ENCODE measurements at regions not wholly inside any gene's neighbourhood (a gene's known extent, or its start where the extent isn't known, plus 50 kb on each side); places are given as distances from the start of the nearest gene placed in this dataset.

DNA sequence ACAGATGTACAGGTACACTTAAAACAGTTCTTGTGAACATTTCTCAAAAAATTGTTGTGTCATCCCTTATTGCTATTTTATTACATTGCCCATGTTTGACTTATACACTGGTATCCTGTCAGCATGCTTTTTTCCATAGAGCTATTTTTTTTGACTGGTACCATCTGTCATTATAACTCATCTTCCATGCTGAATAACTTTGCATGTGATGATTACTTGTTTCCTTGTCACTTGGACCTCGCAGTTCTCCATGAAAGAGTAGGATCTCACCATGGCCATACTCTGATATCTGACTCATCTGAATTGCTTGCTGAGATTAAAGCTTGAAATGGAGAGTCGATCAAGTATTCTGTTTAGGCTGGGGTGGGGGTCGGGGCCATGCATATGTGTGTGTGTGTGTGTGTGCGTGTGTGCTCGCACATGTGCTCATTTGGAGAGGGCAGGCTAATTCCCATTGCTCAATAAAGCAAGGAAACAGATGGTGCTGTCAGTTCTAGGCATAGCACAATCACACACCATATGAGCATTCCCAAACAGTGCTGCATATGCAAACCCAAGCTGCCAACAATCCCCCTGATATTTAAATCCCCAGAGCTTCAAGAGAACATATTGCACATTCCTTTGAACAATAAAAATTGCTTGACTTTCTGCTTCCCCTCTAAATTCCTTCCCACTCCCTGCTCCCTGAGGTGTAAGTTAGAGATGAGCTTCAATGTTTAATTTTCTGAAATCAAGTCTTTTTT is 62.9 kb downstream of the NHLRC3 start:
- no peaks in the 10 kb centered on the region for H4K20me1 ChIP-seq
- no peak overlapping the region for H3K27ac ChIP-seq
- H3K4me1 ChIP-seq = peaks cover 0 to 17% (median 8%) of the 10 kb centered on the region in 10 experiments; a peak in 12 of 20 replicates
- H3K9ac ChIP-seq = no peak overlapping the region
- H3K27me3 ChIP-seq = no peaks in the 10 kb centered on the region
- H3K4me2 ChIP-seq = peak overlapping the region in 1 of 11 experiments; percentile 16; a peak in 1 of 22 replicates
- H3K36me3 ChIP-seq = no peaks in the 10 kb centered on the region
- H3K9me3 ChIP-seq (replicated peaks in 1 of 11) = no peaks in the 10 kb centered on the region
- no peak for TF ChIP-seq Cebpa-rat (IDR thresholded peaks at IDR 0.05)
- H3K4me3 ChIP-seq = no peak overlapping the region

DNA sequence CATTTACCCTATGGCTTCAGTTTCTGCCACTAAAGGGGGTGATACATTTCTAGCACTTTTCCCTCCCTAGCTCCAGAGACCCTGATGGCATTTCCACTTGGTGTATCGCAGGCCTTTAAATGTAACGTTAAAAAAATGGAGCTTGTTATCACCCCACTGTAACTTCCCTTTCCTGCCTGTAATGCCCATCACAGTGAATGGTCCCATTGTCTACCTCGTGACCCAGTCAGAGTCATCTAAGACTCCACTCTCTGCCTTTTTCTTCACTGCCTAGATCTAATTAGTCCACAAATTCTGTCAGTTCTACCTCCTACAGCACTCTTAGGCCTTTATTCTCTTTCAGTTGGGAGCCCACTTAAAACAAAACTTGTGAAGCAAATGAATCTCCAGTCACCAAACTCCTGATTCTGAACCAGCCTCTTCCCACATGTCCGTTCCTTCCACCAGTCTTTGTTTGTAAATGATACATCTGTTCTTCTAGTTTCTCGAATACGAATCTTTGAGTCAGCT is 64.8 kb downstream of the NHLRC3 start:
- TF ChIP-seq Cebpa-rat (IDR thresholded peaks at IDR 0.05) = no peak
- Histone ChIP-seq H3K4me2 (no peak overlapping the region), H3K9me3 (replicated peaks in 1 of 11) (no peaks in the 10 kb centered on the region), H3K4me1 (peaks cover 0 to 18% (median 6%) of the 10 kb centered on the region in 10 experiments; a peak in 10 of 20 replicates), H3K27me3 (no peaks in the 10 kb centered on the region), H3K9ac (no peak overlapping the region), H3K27ac (no peak overlapping the region), H3K36me3 (no peaks in the 10 kb centered on the region), H4K20me1 (no peaks in the 10 kb centered on the region), H3K4me3 (no peak overlapping the region)

DNA sequence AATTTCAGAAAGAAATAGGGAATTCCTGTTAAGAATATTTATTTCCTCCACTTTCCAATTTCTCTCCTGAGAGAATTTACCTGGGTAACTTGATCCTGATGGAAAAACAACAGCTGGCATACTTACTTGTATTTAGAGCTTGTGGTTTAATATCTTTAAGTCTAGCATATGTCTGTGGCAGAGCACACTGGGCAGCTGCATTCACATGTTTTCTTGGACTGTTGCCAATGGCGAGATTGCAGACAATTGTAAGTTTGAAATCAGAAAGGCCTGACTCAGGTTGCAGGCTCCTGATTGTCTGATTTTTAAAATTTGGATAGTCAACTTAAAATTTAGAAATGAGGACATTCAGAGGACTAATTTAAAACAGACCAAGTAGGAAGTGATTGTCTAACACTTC is 66.9 kb downstream of the NHLRC3 start:
- TF ChIP-seq Cebpa-rat (IDR thresholded peaks at IDR 0.05) = no peak
- H3K4me1 ChIP-seq = peaks cover 0 to 12% (median 1%) of the 10 kb centered on the region in 10 experiments; a peak in 2 of 20 replicates
- no peak overlapping the region for H3K9ac ChIP-seq
- H3K4me3 ChIP-seq = no peak overlapping the region
- no peaks in the 10 kb centered on the region for H3K36me3 ChIP-seq
- H3K9me3 ChIP-seq (replicated peaks in 1 of 11) = no peaks in the 10 kb centered on the region
- no peaks in the 10 kb centered on the region for H3K27me3 ChIP-seq
- peak overlapping the region in 1 of 11 experiments; percentile 1; a peak in 2 of 22 replicates for H3K4me2 ChIP-seq
- no peak overlapping the region for H3K27ac ChIP-seq
- no peaks in the 10 kb centered on the region for H4K20me1 ChIP-seq

GRCh38 chr13:39106216-39107005 is 68.2 kb downstream of the NHLRC3 start:
- H3K9me3 ChIP-seq (replicated peaks in 1 of 11) = no peaks in the 10 kb centered on the region

DNA sequence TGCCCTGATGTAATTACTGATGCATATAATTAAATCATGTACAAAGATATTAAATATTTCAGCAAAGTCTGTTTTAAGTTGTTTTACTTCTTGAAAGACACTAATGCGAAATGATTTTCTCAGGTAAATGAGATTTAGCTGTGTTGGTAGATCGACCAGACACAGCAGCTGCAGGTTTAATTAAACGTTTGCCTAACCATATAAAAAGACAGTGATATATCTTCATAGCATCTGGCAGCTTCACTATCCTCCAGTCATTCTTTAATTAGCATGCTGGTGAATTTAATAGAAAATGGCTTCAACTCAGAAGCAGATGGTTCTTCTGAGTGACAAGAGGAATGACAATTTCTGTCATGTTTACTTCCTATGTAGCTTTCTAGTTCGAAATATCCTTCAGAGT is 69.3 kb downstream of the NHLRC3 start:
- TF ChIP-seq Cebpa-rat (IDR thresholded peaks at IDR 0.05) = no peak
- Histone ChIP-seq H3K4me2 (no peak overlapping the region), H3K27me3 (no peaks in the 10 kb centered on the region), H4K20me1 (no peaks in the 10 kb centered on the region), H3K9ac (no peak overlapping the region), H3K4me1 (peaks cover 0 to 12% (median 0%) of the 10 kb centered on the region in 10 experiments; a peak in 2 of 20 replicates), H3K4me3 (no peak overlapping the region), H3K36me3 (no peaks in the 10 kb centered on the region), H3K9me3 (replicated peaks in 1 of 11) (no peaks in the 10 kb centered on the region), H3K27ac (no peak overlapping the region)

More at GRCh38 chr13:39106216-39107005, 68.2 kb downstream of the NHLRC3 start:
- Histone ChIP-seq H3K4me1 (peaks cover 0 to 12% (median 0%) of the 10 kb centered on the region in 10 experiments; a peak in 2 of 20 replicates), H3K4me2 (0 out of 22 replicates have a peak overlapping the region, but pooled peaks of 1 of the 11 experiments have one; percentile 15), H3K27me3 (no peaks in the 10 kb centered on the region), H3K27ac (no peak overlapping the region), H4K20me1 (no peaks in the 10 kb centered on the region), H3K4me3 (no peak overlapping the region), H3K36me3 (no peaks in the 10 kb centered on the region), H3K9ac (no peak overlapping the region)
- TF ChIP-seq Cebpa-rat (IDR thresholded peaks at IDR 0.05) = no peak

- Histone ChIP-seq H3K9ac (no peak overlapping the region), H3K27me3 (no peaks in the 10 kb centered on the region), H3K9me3 (replicated peaks in 1 of 11) (no peaks in the 10 kb centered on the region), H3K4me1 (peaks cover 0 to 12% (median 0%) of the 10 kb centered on the region in 10 experiments; a peak in 2 of 20 replicates), H3K4me2 (no peak overlapping the region), H4K20me1 (no peaks in the 10 kb centered on the region), H3K4me3 (no peak overlapping the region), H3K36me3 (no peaks in the 10 kb centered on the region), H3K27ac (no peak overlapping the region)
- no peak for TF ChIP-seq Cebpa-rat (IDR thresholded peaks at IDR 0.05)
Observed at GRCh38 chr13:39108783-39109182, 70.5 kb downstream of the NHLRC3 start.

- Histone ChIP-seq H3K9me3 (replicated peaks in 1 of 11) (peaks cover 0 to 7% (median 6%) of the 10 kb centered on the region in 11 experiments; a peak in 6 of 22 replicates), H3K4me1 (peaks cover 0 to 9% (median 0%) of the 10 kb centered on the region in 10 experiments; a peak in 2 of 20 replicates), H3K36me3 (no peaks in the 10 kb centered on the region), H3K27ac (no peak overlapping the region), H3K4me2 (no peak overlapping the region), H3K9ac (no peak overlapping the region), H4K20me1 (no peaks in the 10 kb centered on the region), H3K4me3 (no peak overlapping the region), H3K27me3 (no peaks in the 10 kb centered on the region)
- no peak for TF ChIP-seq Cebpa-rat (IDR thresholded peaks at IDR 0.05)
Observed at GRCh38 chr13:39110518-39111097, 72.4 kb downstream of the NHLRC3 start.

DNA sequence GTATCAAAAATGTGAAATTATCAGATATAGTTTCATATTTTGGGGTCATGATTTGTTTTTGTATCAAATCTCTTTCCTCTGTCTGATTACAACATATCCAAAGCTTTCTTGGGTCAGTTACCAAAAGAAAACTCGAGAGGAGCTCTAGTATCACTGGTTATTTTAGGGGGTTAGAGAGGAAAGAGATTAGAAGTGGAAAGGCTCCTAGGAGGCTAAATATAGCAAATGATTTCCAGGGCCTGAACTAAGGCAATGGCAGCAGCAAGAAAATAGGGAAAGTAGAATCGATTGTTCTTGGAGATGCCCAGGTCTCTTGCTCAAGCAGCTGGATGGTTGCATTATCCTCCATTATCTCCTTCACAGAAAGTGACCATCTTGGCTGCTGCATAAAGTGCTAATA is 72.9 kb downstream of the NHLRC3 start:
- no peaks in the 10 kb centered on the region for H3K36me3 ChIP-seq
- no peak overlapping the region for H3K27ac ChIP-seq
- H3K4me1 ChIP-seq = peaks cover 0 to 7% (median 0%) of the 10 kb centered on the region in 10 experiments; a peak in 1 of 20 replicates
- no peak overlapping the region for H3K9ac ChIP-seq
- H4K20me1 ChIP-seq = no peaks in the 10 kb centered on the region
- no peaks in the 10 kb centered on the region for H3K27me3 ChIP-seq
- peaks cover 0 to 8% (median 7%) of the 10 kb centered on the region in 11 experiments; a peak in 6 of 22 replicates for H3K9me3 ChIP-seq (replicated peaks in 1 of 11)
- no peak overlapping the region for H3K4me3 ChIP-seq
- no peak overlapping the region for H3K4me2 ChIP-seq
- TF ChIP-seq Cebpa-rat (IDR thresholded peaks at IDR 0.05) = no peak

GRCh38 chr13:39119422-39119821 is 81.2 kb downstream of the NHLRC3 start:
- Histone ChIP-seq H3K27ac (no peak overlapping the region), H3K27me3 (no peaks in the 10 kb centered on the region), H4K20me1 (no peaks in the 10 kb centered on the region), H3K9me3 (replicated peaks in 1 of 11) (peaks cover 0 to 8% (median 7%) of the 10 kb centered on the region in 11 experiments; a peak in 8 of 22 replicates), H3K9ac (no peak overlapping the region), H3K36me3 (no peaks in the 10 kb centered on the region), H3K4me1 (no peaks in the 10 kb centered on the region), H3K4me3 (no peak overlapping the region), H3K4me2 (no peak overlapping the region)
- no peak for TF ChIP-seq Cebpa-rat (IDR thresholded peaks at IDR 0.05)

All from BLaER1 treated with 17β-estradiol and CSF1 and Interleukin-3, amounts not matched to agents 10 nM and 100 nM (cell line).